B cell (primary cell): ENCODE measurements at regions not wholly inside any gene's neighbourhood (a gene's known extent, or its start where the extent isn't known, plus 50 kb on each side); places are given as distances from the start of the nearest gene placed in this dataset.

Experiments
- ATAC-seq: fragments of 200-7000 bp; cut with Tn5 transposase; one replicate; pipeline ENCODE4 v1.10.0; 2021; ENCODE audit warnings: low read depth, mild to moderate bottlenecking, moderate number of reproducible peaks, moderate library complexity
- CTCF ChIA-PET: fragments of 350-600 bp; sonication (Branson Sonifier 250); formaldehyde crosslinking; loops from one replicate; lab custom pipeline; 2021; ENCODE audit warnings: antibody characterized with exemption, inconsistent platforms; lab: Charles Lee
- POLR2A ChIA-PET: fragments of 350-600 bp; sonication (Branson Sonifier 250); formaldehyde crosslinking; loops from one replicate; lab custom pipeline; 2021; ENCODE audit warnings: antibody characterized with exemption; lab: Charles Lee
- DNase-seq: peaks from one replicate; pipeline ENCODE4 v3.0.0; 2013
- H2AFZ ChIP-seq: 2 replicates; pipeline ENCODE4 v1.6.1; 2012; ENCODE audit warnings: mild to moderate bottlenecking, low read depth, low read length; ENCODE audit not compliant: insufficient read depth, poor library complexity, severe bottlenecking
- H3K27ac ChIP-seq, 2 donors: 1 replicate in 1 of 2; 2 replicates in 1 of 2; pipeline ENCODE4 v1.5.1; 2012 to 2013; ENCODE audit warnings: low read length in 2 of 2, mild to moderate bottlenecking in 2 of 2, moderate library complexity in 1 of 2
- H3K27me3 ChIP-seq, 4 experiments: fragments of 200-600 bp in 1 of 4; sonication (generic) in 1 of 4; replicated peaks in 1 of 4; 1 replicate in 2 of 4; 2 replicates in 2 of 4; pipeline versions ENCODE4 v1.6.1 to v1.7.0; 2013 to 2016; ENCODE audit warnings: low read length in 3 of 4, mild to moderate bottlenecking in 2 of 4, mixed read lengths in 1 of 4, moderate library complexity in 1 of 4; ENCODE audit not compliant: insufficient read depth in 4 of 4, control insufficient read depth in 3 of 4; ENCODE audit errors: control extremely low read depth in 1 of 4
- H3K36me3 ChIP-seq, 2 experiments: replicated peaks in 1 of 2; 1 replicate in 1 of 2; 2 replicates in 1 of 2; pipeline versions ENCODE4 v1.6.1 to v1.7.1; 2013; ENCODE audit warnings: low read length in 1 of 2; ENCODE audit not compliant: insufficient read depth in 2 of 2, control insufficient read depth in 1 of 2; ENCODE audit errors: control extremely low read depth in 1 of 2, extremely low read depth in 1 of 2
- H3K4me1 ChIP-seq, 2 donors: fragments of 200-600 bp in 1 of 2; sonication (generic) in 1 of 2; 1 replicate in 1 of 2; 2 replicates in 1 of 2; pipeline versions ENCODE4 v1.5.1 to v1.6.1; 2013 to 2017; ENCODE audit warnings: low read length in 2 of 2; ENCODE audit not compliant: control insufficient read depth in 2 of 2, insufficient read depth in 2 of 2
- H3K4me2 ChIP-seq: replicated peaks from 2 replicates; pipeline ENCODE3; 2012; ENCODE audit warnings: mild to moderate bottlenecking, low read depth, low read length; ENCODE audit not compliant: poor library complexity, severe bottlenecking
- H3K4me3 ChIP-seq, 5 experiments: fragments of 200-600 bp in 1 of 5; sonication (generic) in 1 of 5; 1 replicate in 3 of 5; 2 replicates in 2 of 5; pipeline versions ENCODE4 v1.5.1 to v1.7.0; 2011 to 2016; ENCODE audit warnings: low read length in 4 of 5, mild to moderate bottlenecking in 4 of 5, low read depth in 2 of 5, control low read depth in 1 of 5, moderate library complexity in 1 of 5; ENCODE audit not compliant: insufficient read depth in 1 of 5; ENCODE audit errors: control extremely low read depth in 1 of 5, extremely low read depth in 1 of 5
- H3K79me2 ChIP-seq: fragments of 200-600 bp; sonication (generic); one replicate; pipeline ENCODE4 v1.6.0; 2016; ENCODE audit warnings: low read length; ENCODE audit not compliant: control insufficient read depth, insufficient read depth
- H3K9ac ChIP-seq: fragments of 200-600 bp; sonication (generic); 2 replicates; pipeline ENCODE4 v1.6.1; 2017; ENCODE audit warnings: mild to moderate bottlenecking, low read length, moderate library complexity
- H3K9me3 ChIP-seq, 3 donors: one replicate each; pipeline versions ENCODE4 v1.6.1 to v1.7.1; 2013; ENCODE audit warnings: low read length in 2 of 3; ENCODE audit not compliant: control insufficient read depth in 2 of 3, insufficient read depth in 1 of 3; ENCODE audit errors: control extremely low read depth in 1 of 3
- H4K20me1 ChIP-seq: 2 replicates; pipeline ENCODE4 v1.6.0; 2012; ENCODE audit warnings: mild to moderate bottlenecking, low read length; ENCODE audit not compliant: insufficient read depth, control insufficient read depth, poor library complexity, severe bottlenecking
- H3K27ac Mint-ChIP-seq: one replicate; pipeline ENCODE4 v1.8.0; 2021; ENCODE audit warnings: mixed read lengths
- H3K27me3 Mint-ChIP-seq: one replicate; pipeline ENCODE4 v1.8.0; 2021; ENCODE audit warnings: mixed read lengths
- H3K4me1 Mint-ChIP-seq: one replicate; pipeline ENCODE4 v1.8.0; 2021; ENCODE audit warnings: mixed read lengths
- H3K4me3 Mint-ChIP-seq: one replicate; pipeline ENCODE4 v1.8.0; 2021; ENCODE audit warnings: mixed read lengths
- H3K9me3 Mint-ChIP-seq: one replicate; pipeline ENCODE4 v1.8.0; 2022; ENCODE audit warnings: mixed read lengths; ENCODE audit not compliant: insufficient read depth
- EZH2 ChIP-seq: IDR thresholded peaks from 2 replicates; pipeline ENCODE4 v1.6.1; 2012; ENCODE audit warnings: borderline replicate concordance, low read depth, mild to moderate bottlenecking, moderate library complexity, low read length; ENCODE audit not compliant: insufficient read depth, poor library complexity, severe bottlenecking
- WGBS: methylation state at CpG from one replicate; pipeline ENCODE4 v1.1.5; 2013; ENCODE audit warnings: missing lambda C conversion rate; ENCODE audit not compliant: insufficient coverage; 5-methylcytosine and 5-hydroxymethylcytosine counted together
- intact Hi-C: fragments of 100-400 bp; cut with micrococcal nuclease; formaldehyde crosslinking; loops from one replicate; pipeline ENCODE4 v1.10.0; 2022
- TF ChIP-seq, protein P1 (sequence below): fragments of 200-600 bp; IDR thresholded peaks from one replicate; pipeline ENCODE4 v1.8.0; 2022; ENCODE audit warnings: antibody characterized with exemption, mild to moderate bottlenecking

DNA sequence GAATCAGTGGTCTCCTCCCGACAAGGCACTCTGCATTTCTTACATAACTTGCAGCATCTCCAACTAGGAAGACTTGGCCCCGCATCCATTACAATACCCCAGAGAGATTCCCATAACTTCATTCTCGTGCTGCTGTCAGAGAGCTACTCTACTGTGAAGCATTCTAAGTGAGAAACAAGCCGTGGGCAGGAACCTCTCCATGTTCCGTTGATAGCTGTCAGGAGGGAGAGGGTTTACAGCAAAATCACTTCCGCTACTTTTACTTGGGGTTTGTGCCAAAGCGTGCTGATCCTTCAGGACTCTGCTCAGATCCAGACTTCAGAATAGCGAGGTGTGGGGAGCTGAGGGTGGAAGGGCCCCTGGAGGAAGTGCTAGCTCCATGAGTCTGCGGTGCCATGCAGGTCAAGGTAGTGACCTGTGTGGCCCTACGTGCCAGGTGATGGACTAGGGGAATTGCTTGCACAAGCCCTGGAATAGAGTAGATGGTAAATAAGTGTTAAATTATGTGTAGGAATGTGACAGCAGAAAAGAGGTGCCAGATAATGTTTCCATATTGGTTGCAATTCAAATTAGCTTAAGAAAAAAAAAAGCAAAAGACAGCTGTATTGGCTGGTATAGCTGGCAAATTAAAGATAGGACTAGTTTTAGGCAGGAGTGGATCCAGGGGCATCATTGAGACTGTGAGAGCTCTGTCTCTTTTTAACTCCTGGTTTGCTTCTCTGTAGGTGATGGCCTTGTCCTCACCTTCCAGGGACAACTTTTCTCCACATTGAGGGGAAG is 358.5 kb upstream of the ERCC4 start:
- Mint-ChIP-seq H3K4me3 (no peak overlapping the region), H3K9me3 (peaks cover 2% of the 10 kb centered on the region), H3K27ac (no peak overlapping the region), H3K27me3 (no peaks in the 10 kb centered on the region), H3K4me1 (no peaks in the 10 kb centered on the region)
- H3K9me3 ChIP-seq = peaks cover 0 to 6% (median 0%) of the 10 kb centered on the region in 3 donors
- H3K4me3 ChIP-seq = no peak overlapping the region
- no peak for DNase-seq
- no peak for ATAC-seq
- H4K20me1 ChIP-seq = no peaks in the 10 kb centered on the region
- CTCF ChIA-PET = no interaction called here
- H2AFZ ChIP-seq = no peak overlapping the region
- no peaks in the 10 kb centered on the region for H3K36me3 ChIP-seq
- H3K9ac ChIP-seq = no peak overlapping the region
- WGBS = 93% methylated on average over 8 of the region's 10 CpGs
- intact Hi-C loops = no loop called here
- H3K4me2 ChIP-seq = no peak overlapping the region
- no peak overlapping the region for H3K27ac ChIP-seq
- TF ChIP-seq, protein P1, sequence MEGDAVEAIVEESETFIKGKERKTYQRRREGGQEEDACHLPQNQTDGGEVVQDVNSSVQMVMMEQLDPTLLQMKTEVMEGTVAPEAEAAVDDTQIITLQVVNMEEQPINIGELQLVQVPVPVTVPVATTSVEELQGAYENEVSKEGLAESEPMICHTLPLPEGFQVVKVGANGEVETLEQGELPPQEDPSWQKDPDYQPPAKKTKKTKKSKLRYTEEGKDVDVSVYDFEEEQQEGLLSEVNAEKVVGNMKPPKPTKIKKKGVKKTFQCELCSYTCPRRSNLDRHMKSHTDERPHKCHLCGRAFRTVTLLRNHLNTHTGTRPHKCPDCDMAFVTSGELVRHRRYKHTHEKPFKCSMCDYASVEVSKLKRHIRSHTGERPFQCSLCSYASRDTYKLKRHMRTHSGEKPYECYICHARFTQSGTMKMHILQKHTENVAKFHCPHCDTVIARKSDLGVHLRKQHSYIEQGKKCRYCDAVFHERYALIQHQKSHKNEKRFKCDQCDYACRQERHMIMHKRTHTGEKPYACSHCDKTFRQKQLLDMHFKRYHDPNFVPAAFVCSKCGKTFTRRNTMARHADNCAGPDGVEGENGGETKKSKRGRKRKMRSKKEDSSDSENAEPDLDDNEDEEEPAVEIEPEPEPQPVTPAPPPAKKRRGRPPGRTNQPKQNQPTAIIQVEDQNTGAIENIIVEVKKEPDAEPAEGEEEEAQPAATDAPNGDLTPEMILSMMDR = no peak
- no peaks in the 10 kb centered on the region for H3K4me1 ChIP-seq
- POLR2A ChIA-PET = no interaction called here
- H3K27me3 ChIP-seq = no peaks in the 10 kb centered on the region
- no peaks in the 10 kb centered on the region for H3K79me2 ChIP-seq

DNA sequence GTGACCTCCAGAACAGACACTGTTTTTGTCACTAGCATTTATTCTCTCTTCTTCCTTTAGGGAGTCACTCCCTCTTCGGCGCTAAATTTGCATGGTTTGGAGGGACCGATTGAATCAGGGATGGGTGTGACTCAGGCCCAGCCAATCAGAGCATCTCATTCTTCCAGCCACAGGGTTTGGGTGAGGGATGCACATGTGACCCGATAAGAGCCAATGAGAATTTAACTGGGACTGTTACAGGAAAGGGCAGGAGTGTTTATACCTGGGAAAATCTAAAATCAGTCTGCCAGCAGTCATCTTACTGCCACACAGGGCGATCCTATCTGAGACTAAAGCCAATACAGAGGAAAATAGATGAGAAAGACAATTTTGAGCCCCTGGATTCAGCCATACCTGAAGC is 351.2 kb upstream of the ERCC4 start:
- 92% methylated on average over 1 of the region's 5 CpGs for WGBS
- peaks cover 0 to 3% (median 0%) of the 10 kb centered on the region in 3 donors for H3K9me3 ChIP-seq
- no peak for ATAC-seq
- H2AFZ ChIP-seq = no peak overlapping the region
- H3K36me3 ChIP-seq = no peaks in the 10 kb centered on the region
- TF ChIP-seq, protein P1 = no peak
- no peak for TF ChIP-seq EZH2
- no peak overlapping the region for H3K27ac Mint-ChIP-seq
- no peaks in the 10 kb centered on the region for H3K27me3 ChIP-seq
- H3K4me3 Mint-ChIP-seq = no peak overlapping the region
- H3K27me3 Mint-ChIP-seq = no peaks in the 10 kb centered on the region
- CTCF ChIA-PET = no interaction called here
- no peaks in the 10 kb centered on the region for H3K9me3 Mint-ChIP-seq
- intact Hi-C loops = no loop called here
- no peak for DNase-seq
- H3K27ac ChIP-seq = no peak overlapping the region
- H3K4me2 ChIP-seq = no peak overlapping the region
- POLR2A ChIA-PET = no interaction called here
- no peaks in the 10 kb centered on the region for H3K4me1 Mint-ChIP-seq
- no peak overlapping the region for H3K9ac ChIP-seq
- no peaks in the 10 kb centered on the region for H4K20me1 ChIP-seq
- H3K79me2 ChIP-seq = no peaks in the 10 kb centered on the region
- no peaks in the 10 kb centered on the region for H3K4me1 ChIP-seq
- no peak overlapping the region for H3K4me3 ChIP-seq
